ENCODE measurements at regions not wholly inside any gene's neighbourhood (a gene's known extent, or its start where the extent isn't known, plus 50 kb on each side); places are given as distances from the start of the nearest gene placed in this dataset.

GRCh38 chr2:174667250-174667860 lies 69.8 kb upstream of the WIPF1 start:
- Histone ChIP-seq H3K9me2 (replicated peaks; ENCODE audit: control insufficient read depth, low read length) (no peaks in the 10 kb centered on the region), H3K27me3 (ENCODE audit: control insufficient read depth, low read length) (no peaks in the 10 kb centered on the region), H3K4me1 (ENCODE audit: control insufficient read depth, low read length) (no peaks in the 10 kb centered on the region), H3K9me3 (ENCODE audit: control insufficient read depth, insufficient read depth, low read length) (peaks cover 3% of the 10 kb centered on the region; the same call in 1 of the 2 replicates), H4K20me1 (ENCODE audit: control insufficient read depth, insufficient read depth, low read depth, low read length) (no peaks in the 10 kb centered on the region), H3K27ac (ENCODE audit: low read depth, low read length) (no peak overlapping the region), H3K4me2 (ENCODE audit: low read length) (no peak overlapping the region), H3F3A (ENCODE audit: control insufficient read depth, insufficient read depth) (no peaks in the 10 kb centered on the region), H3K79me2 (ENCODE audit: control insufficient read depth, low read length) (no peaks in the 10 kb centered on the region), H3K36me3 (ENCODE audit: control insufficient read depth, low read length) (no peaks in the 10 kb centered on the region), H3K4me3 (ENCODE audit: low read length) (no peak overlapping the region)
- TF ChIP-seq CTCF (IDR thresholded peaks at IDR 0.05; ENCODE audit: low read depth, low read length, poor library complexity, severe bottlenecking) (no peak), EZH2phosphoT487 (IDR thresholded peaks at IDR 0.05; ENCODE audit: borderline replicate concordance, low read length) (no peak)

GRCh38 chr2:174666845-174667244 lies 69.2 kb upstream of the WIPF1 start:
- Histone ChIP-seq H3K4me2 (ENCODE audit: low read length) (no peak overlapping the region), H3K27me3 (ENCODE audit: control insufficient read depth, low read length) (no peaks in the 10 kb centered on the region), H3K4me1 (ENCODE audit: control insufficient read depth, low read length) (no peaks in the 10 kb centered on the region), H3F3A (ENCODE audit: control insufficient read depth, insufficient read depth) (no peaks in the 10 kb centered on the region), H3K9me2 (replicated peaks; ENCODE audit: control insufficient read depth, low read length) (no peaks in the 10 kb centered on the region), H3K36me3 (ENCODE audit: control insufficient read depth, low read length) (no peaks in the 10 kb centered on the region), H3K9me3 (ENCODE audit: control insufficient read depth, insufficient read depth, low read length) (no peaks in the 10 kb centered on the region), H4K20me1 (ENCODE audit: control insufficient read depth, insufficient read depth, low read depth, low read length) (no peaks in the 10 kb centered on the region), H3K27ac (ENCODE audit: low read depth, low read length) (no peak overlapping the region), H3K4me3 (ENCODE audit: low read length) (no peak overlapping the region), H3K79me2 (ENCODE audit: control insufficient read depth, low read length) (no peaks in the 10 kb centered on the region)
- TF ChIP-seq CTCF (IDR thresholded peaks at IDR 0.05; ENCODE audit: low read depth, low read length, poor library complexity, severe bottlenecking) = no peak
- TF ChIP-seq EZH2phosphoT487 (IDR thresholded peaks at IDR 0.05; ENCODE audit: borderline replicate concordance, low read length) = no peak

- Histone ChIP-seq H3F3A (ENCODE audit: control insufficient read depth, insufficient read depth) (no peaks in the 10 kb centered on the region), H3K27me3 (ENCODE audit: control insufficient read depth, low read length) (no peaks in the 10 kb centered on the region), H3K4me2 (ENCODE audit: low read length) (no peak overlapping the region), H3K4me3 (ENCODE audit: low read length) (no peak overlapping the region), H4K20me1 (ENCODE audit: control insufficient read depth, insufficient read depth, low read depth, low read length) (no peaks in the 10 kb centered on the region), H3K79me2 (ENCODE audit: control insufficient read depth, low read length) (no peaks in the 10 kb centered on the region), H3K27ac (ENCODE audit: low read depth, low read length) (no peak overlapping the region), H3K9me3 (ENCODE audit: control insufficient read depth, insufficient read depth, low read length) (no peaks in the 10 kb centered on the region), H3K4me1 (ENCODE audit: control insufficient read depth, low read length) (no peaks in the 10 kb centered on the region), H3K36me3 (ENCODE audit: control insufficient read depth, low read length) (no peaks in the 10 kb centered on the region), H3K9me2 (replicated peaks; ENCODE audit: control insufficient read depth, low read length) (no peaks in the 10 kb centered on the region)
- TF ChIP-seq EZH2phosphoT487 (IDR thresholded peaks at IDR 0.05; ENCODE audit: borderline replicate concordance, low read length) (no peak), CTCF (IDR thresholded peaks at IDR 0.05; ENCODE audit: low read depth, low read length, poor library complexity, severe bottlenecking) (no peak)
Observed at GRCh38 chr2:174666312-174666711, 68.7 kb upstream of the WIPF1 start.

Data from DOHH2 (cell line).